ENCODE measurements at regions not wholly inside any gene's neighbourhood (a gene's known extent, or its start where the extent isn't known, plus 50 kb on each side); places are given as distances from the start of the nearest gene placed in this dataset.
"Not testable (repeated sequence)": the region's sequence is repeated elsewhere in the genome, so short reads cannot be mapped to it uniquely, and the experiment has no call there.

GRCh38 chr1:120290105-120290504, 113.8 kb upstream of the SEC22B start:
- H3K4me1 ChIP-seq (ENCODE audit: insufficient read depth); H3F3A ChIP-seq (ENCODE audit: insufficient read depth); H3K27ac ChIP-seq; H3K4me2 ChIP-seq (ENCODE audit: unreplicated experiment); H2AFZ ChIP-seq; in situ Hi-C loops (cut with MboI); H3K9me3 ChIP-seq (ENCODE audit: low read depth); H3K4me3 ChIP-seq; H3K9me2 ChIP-seq (ENCODE audit: insufficient read depth); H3K9ac ChIP-seq; H4K20me1 ChIP-seq (ENCODE audit: insufficient read depth); H3K79me2 ChIP-seq (ENCODE audit: insufficient read depth); DNase-seq; H3K27me3 ChIP-seq (replicated peaks; ENCODE audit: insufficient read depth); H3K36me3 ChIP-seq (ENCODE audit: low read depth): not testable (repeated sequence)
- no CpG with 5 or more reads among the region's 3 CpGs for WGBS, 2 experiments (ENCODE audit: low coverage in 1 of 2, low lambda C conversion rate in 2 of 2, missing lambda C conversion rate in 2 of 2)

DNA sequence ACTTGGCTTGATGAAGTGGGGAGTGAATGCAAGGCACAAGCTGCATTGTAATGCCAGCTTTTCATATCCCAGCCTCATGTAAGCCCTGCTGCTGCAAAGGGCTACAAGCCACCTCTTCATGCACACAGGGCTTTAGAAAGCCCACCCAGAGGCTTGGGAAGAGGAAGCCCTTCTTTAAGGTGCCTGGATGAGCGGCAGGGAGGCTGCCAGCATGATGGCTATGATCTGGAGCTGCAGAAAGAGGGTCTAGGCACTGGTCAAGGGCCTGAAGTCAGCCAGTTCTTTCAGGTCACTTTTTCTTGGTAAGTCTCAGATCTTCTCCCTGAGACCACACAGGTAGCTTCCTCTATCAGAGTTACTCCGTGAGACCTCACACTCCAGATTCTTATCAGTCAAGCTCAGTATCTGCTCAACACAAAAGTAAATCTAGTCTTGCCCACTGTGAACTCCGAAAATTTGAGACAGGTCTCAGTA, 113.3 kb upstream of the SEC22B start:
- H3K4me2 ChIP-seq (ENCODE audit: unreplicated experiment); H3K4me1 ChIP-seq (ENCODE audit: insufficient read depth); H3F3A ChIP-seq (ENCODE audit: insufficient read depth); H3K9me2 ChIP-seq (ENCODE audit: insufficient read depth); DNase-seq; H3K27me3 ChIP-seq (replicated peaks; ENCODE audit: insufficient read depth); H3K4me3 ChIP-seq; H3K79me2 ChIP-seq (ENCODE audit: insufficient read depth); H3K36me3 ChIP-seq (ENCODE audit: low read depth); in situ Hi-C loops (cut with MboI); H2AFZ ChIP-seq; H3K9ac ChIP-seq; H4K20me1 ChIP-seq (ENCODE audit: insufficient read depth); H3K27ac ChIP-seq; H3K9me3 ChIP-seq (ENCODE audit: low read depth): not testable (repeated sequence)
- no CpG with 5 or more reads among the region's 3 CpGs for WGBS, 2 experiments (ENCODE audit: low coverage in 1 of 2, low lambda C conversion rate in 2 of 2, missing lambda C conversion rate in 2 of 2)

DNA sequence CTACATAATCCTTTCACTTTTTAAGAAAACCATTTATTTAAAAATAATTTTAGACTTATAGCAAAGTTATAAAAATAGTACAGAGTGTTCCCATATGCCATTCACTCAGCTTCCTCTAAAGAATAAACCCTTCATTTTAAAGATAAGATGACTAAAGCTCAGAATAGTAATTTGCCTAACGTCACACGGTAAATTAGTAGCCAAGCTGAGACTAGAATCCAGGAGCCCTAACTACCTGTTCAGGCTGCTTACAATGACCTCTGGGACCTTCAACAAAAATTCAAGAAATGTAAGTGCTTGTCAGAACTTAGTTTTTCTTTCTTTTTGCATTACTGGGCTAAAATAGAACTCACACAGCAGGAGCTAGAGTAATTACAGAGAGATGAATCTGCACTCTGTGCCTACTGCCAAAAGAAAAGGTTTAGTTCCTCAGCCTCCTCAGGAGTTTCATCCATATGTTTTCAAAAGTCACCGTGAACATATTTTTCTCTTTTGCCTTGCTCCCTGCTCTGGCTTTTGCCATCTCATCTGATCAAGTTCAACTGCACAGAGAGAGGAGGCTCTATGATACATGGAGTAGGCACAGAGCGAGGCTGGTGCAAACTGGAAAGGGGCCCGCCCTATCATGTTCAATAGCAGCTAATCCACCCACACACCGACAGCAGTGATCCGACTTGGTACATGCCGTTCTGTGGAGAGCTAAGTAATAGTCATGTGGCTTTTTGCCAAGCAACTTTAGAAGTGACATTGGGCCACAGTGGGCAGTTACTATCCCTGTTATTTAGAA, 112.7 kb upstream of the SEC22B start:
- H3K9ac ChIP-seq; H3K27ac ChIP-seq; H3K9me3 ChIP-seq (ENCODE audit: low read depth); H3K36me3 ChIP-seq (ENCODE audit: low read depth); H3K4me2 ChIP-seq (ENCODE audit: unreplicated experiment); H3K27me3 ChIP-seq (replicated peaks; ENCODE audit: insufficient read depth); DNase-seq; H3F3A ChIP-seq (ENCODE audit: insufficient read depth); H3K9me2 ChIP-seq (ENCODE audit: insufficient read depth); H3K79me2 ChIP-seq (ENCODE audit: insufficient read depth); H3K4me1 ChIP-seq (ENCODE audit: insufficient read depth); in situ Hi-C loops (cut with MboI); H4K20me1 ChIP-seq (ENCODE audit: insufficient read depth); H2AFZ ChIP-seq; H3K4me3 ChIP-seq: not testable (repeated sequence)
- no CpG with 5 or more reads among the region's 8 CpGs for WGBS, 2 experiments (ENCODE audit: low coverage in 1 of 2, low lambda C conversion rate in 2 of 2, missing lambda C conversion rate in 2 of 2)

GRCh38 chr1:120288167-120288566, 111.8 kb upstream of the SEC22B start:
- H4K20me1 ChIP-seq (ENCODE audit: insufficient read depth); H3K4me2 ChIP-seq (ENCODE audit: unreplicated experiment); H3K9me3 ChIP-seq (ENCODE audit: low read depth); in situ Hi-C loops (cut with MboI); H3F3A ChIP-seq (ENCODE audit: insufficient read depth); H3K27me3 ChIP-seq (replicated peaks; ENCODE audit: insufficient read depth); H3K9ac ChIP-seq; DNase-seq; H2AFZ ChIP-seq; H3K4me3 ChIP-seq; H3K36me3 ChIP-seq (ENCODE audit: low read depth); H3K9me2 ChIP-seq (ENCODE audit: insufficient read depth); H3K4me1 ChIP-seq (ENCODE audit: insufficient read depth); H3K79me2 ChIP-seq (ENCODE audit: insufficient read depth); H3K27ac ChIP-seq: not testable (repeated sequence)
- WGBS, 2 experiments (ENCODE audit: low coverage in 1 of 2, low lambda C conversion rate in 2 of 2, missing lambda C conversion rate in 2 of 2), result no CpG with 5 or more reads among the region's 6 CpGs

DNA sequence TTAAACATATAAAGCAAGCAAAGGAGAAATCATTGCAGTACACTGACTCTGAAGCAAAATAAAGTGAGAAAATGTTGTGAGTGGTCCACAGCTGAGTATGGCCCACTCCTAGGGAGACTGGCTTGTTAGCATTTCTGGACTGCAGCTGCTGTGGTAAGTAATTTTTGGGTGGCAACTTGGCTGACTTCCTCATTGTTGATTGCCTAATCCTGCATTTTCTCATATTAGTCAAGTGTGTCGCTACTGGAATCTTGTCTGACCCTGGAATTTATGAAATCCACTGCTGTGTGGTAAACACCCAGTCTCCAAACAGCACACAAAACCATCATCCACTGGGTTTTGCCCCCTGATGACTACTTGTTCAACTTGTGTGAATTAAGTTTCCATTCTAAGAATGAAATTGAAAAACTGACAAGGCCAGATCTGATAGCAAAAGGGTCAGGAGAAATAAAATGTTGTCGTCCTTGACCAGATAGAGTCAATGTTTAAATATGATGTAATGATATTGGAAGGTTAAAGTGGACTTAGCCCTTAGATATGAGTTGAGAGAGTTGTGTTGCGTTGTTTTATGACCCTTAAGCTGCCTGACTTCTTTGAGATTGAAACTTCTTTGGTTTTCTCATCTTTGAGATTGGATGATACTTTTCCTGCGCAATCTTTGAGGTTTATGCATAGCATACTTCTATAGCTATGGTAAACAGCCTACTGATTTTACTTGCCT, 106.6 kb upstream of the SEC22B start:
- H3K79me2 ChIP-seq (ENCODE audit: insufficient read depth); H3K4me1 ChIP-seq (ENCODE audit: insufficient read depth); H3K4me3 ChIP-seq; H4K20me1 ChIP-seq (ENCODE audit: insufficient read depth); in situ Hi-C loops (cut with MboI); H3K9ac ChIP-seq; H3K9me3 ChIP-seq (ENCODE audit: low read depth); H3K36me3 ChIP-seq (ENCODE audit: low read depth); H3K27ac ChIP-seq; DNase-seq; H3K4me2 ChIP-seq (ENCODE audit: unreplicated experiment); H2AFZ ChIP-seq; H3K9me2 ChIP-seq (ENCODE audit: insufficient read depth); H3F3A ChIP-seq (ENCODE audit: insufficient read depth); H3K27me3 ChIP-seq (replicated peaks; ENCODE audit: insufficient read depth): not testable (repeated sequence)
- WGBS, 2 experiments (ENCODE audit: low coverage in 1 of 2, low lambda C conversion rate in 2 of 2, missing lambda C conversion rate in 2 of 2), result no CpG with 5 or more reads among the region's 4 CpGs

GRCh38 chr1:120278259-120278610, 101.9 kb upstream of the SEC22B start:
- H3K9me3 ChIP-seq (ENCODE audit: low read depth); H3F3A ChIP-seq (ENCODE audit: insufficient read depth); in situ Hi-C loops (cut with MboI); H4K20me1 ChIP-seq (ENCODE audit: insufficient read depth); H3K9me2 ChIP-seq (ENCODE audit: insufficient read depth); H3K9ac ChIP-seq; H3K36me3 ChIP-seq (ENCODE audit: low read depth); H3K27me3 ChIP-seq (replicated peaks; ENCODE audit: insufficient read depth); H3K4me2 ChIP-seq (ENCODE audit: unreplicated experiment); H3K4me3 ChIP-seq; H3K4me1 ChIP-seq (ENCODE audit: insufficient read depth); H3K79me2 ChIP-seq (ENCODE audit: insufficient read depth); H2AFZ ChIP-seq; H3K27ac ChIP-seq; DNase-seq: not testable (repeated sequence)
- no CpG with 5 or more reads among the region's 4 CpGs for WGBS, 2 experiments (ENCODE audit: low coverage in 1 of 2, low lambda C conversion rate in 2 of 2, missing lambda C conversion rate in 2 of 2)

GRCh38 chr1:120277428-120278258, 101.3 kb upstream of the SEC22B start:
- H4K20me1 ChIP-seq (ENCODE audit: insufficient read depth); H3K79me2 ChIP-seq (ENCODE audit: insufficient read depth); H3K4me3 ChIP-seq; in situ Hi-C loops (cut with MboI); H2AFZ ChIP-seq; H3K36me3 ChIP-seq (ENCODE audit: low read depth); H3K9me2 ChIP-seq (ENCODE audit: insufficient read depth); H3K27ac ChIP-seq; H3F3A ChIP-seq (ENCODE audit: insufficient read depth); H3K4me2 ChIP-seq (ENCODE audit: unreplicated experiment); H3K27me3 ChIP-seq (replicated peaks; ENCODE audit: insufficient read depth); DNase-seq; H3K4me1 ChIP-seq (ENCODE audit: insufficient read depth); H3K9me3 ChIP-seq (ENCODE audit: low read depth); H3K9ac ChIP-seq: not testable (repeated sequence)
- WGBS, 2 experiments (ENCODE audit: low coverage in 1 of 2, low lambda C conversion rate in 2 of 2, missing lambda C conversion rate in 2 of 2), result no CpG with 5 or more reads among the region's 26 CpGs
